Lung microvascular endothelial cell (primary cell): ENCODE measurements at regions not wholly inside any gene's neighbourhood (a gene's known extent, or its start where the extent isn't known, plus 50 kb on each side); places are given as distances from the start of the nearest gene placed in this dataset.
"Not testable (repeated sequence)": the region's sequence is repeated elsewhere in the genome, so short reads cannot be mapped to it uniquely, and the experiment has no call there.

Experiments used
- DNase-seq, 2 donors: peaks; one replicate each; pipeline versions ENCODE4 v3.0.0 to v3.0.0-alpha.2; 2010; ENCODE audit warnings: low read depth in 2 of 2

DNA sequence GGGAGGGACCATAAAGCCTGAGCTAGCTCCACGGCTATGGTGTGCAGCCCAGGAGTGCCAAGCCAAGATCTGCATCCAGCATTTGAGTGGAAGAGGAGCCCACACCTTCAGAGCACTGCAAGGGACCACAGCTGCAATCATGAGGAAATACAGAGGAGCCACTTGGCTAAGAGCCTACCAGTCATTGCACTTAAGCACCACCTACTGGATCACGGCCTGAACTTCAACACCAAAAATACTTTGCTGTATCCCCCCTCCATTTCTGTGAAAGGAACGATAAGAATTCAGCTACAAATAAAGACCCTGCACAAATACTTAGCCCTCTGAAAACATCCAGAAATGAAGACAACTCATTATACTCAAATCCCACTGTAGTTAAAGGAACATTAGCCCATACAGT, 545.3 kb downstream of the TSN start:
- peak in 1 of 2 donors; percentile 10 for DNase-seq

GRCh38 chr2:122307763-122308162, 552.3 kb downstream of the TSN start:
- no peak for DNase-seq

DNA sequence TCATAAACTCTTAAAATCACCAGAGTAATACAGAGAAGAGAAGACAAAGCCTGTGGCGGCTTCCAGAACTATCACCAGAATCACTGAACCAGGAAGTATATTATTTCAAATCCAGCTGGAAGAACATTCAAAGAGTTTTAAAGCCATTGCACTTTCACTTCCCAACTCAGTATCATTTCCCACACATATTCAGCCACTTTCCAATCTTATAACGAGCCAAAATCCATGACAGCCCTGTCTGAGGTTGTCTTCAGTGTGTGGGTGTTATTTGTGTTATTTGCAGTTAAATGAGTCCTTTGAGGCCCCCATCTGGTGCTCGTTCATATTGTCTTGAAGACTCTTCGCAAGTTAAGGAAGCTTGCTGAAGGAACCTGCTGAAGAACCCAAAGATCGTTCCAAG, 559.9 kb downstream of the TSN start:
- peak in 1 of 2 donors; percentile 2 for DNase-seq

DNA sequence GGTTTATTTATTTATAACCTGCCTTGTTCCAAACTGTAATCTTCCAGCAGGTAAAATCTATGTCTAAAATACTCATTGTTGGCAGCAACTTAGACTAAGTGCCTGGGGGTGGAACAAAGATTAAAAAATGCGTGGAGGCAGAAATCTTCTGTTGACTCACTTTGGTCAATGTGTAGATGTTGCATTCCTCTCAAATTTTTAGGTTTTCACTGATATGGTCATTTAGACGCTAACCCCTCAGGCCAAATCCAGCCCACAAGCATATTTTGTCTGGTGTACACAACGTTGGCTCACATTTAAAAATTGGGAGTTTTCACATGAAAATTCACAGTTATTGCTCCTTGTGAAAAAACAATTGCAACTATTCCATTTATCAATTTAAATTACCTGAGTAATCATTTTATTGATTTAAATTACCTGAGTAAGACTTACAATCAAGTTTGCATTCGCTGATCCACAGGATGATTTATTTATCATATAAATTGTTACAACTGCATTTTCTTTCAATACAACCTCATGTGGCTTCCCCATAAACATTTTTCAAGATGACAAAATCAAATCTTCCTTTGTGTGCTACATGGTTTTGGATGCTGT, 564.2 kb downstream of the TSN start:
- DNase-seq: no peak

GRCh38 chr2:122322815-122323214, 567.4 kb downstream of the TSN start:
- no peak for DNase-seq

GRCh38 chr2:122323927-122324326, 568.5 kb downstream of the TSN start:
- DNase-seq: no peak

DNA sequence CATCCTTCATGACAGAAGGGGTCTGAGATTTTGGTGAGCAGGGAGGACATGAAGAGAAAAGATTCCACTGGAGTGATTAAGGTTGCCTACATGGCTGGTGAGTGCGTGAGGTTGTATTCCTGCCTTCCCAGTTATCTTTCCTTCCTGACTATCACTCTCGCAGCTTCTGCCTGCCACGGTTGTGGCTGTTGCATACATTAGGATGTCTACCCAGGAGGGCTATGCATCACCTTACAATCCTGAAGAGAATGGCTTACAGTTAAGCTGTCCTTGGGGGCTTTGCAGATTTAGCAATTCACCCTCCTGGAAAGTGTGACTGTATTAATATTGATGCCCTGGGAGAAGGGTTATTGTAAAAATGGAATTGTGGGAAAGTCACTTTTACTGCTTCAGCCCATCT, 571.0 kb downstream of the TSN start:
- DNase-seq: no peak

GRCh38 chr2:122328816-122329215, 573.4 kb downstream of the TSN start:
- no peak for DNase-seq

- no peak for DNase-seq
These were observed 573.8 kb downstream of the TSN start for GRCh38 chr2:122329278-122329677.

DNA sequence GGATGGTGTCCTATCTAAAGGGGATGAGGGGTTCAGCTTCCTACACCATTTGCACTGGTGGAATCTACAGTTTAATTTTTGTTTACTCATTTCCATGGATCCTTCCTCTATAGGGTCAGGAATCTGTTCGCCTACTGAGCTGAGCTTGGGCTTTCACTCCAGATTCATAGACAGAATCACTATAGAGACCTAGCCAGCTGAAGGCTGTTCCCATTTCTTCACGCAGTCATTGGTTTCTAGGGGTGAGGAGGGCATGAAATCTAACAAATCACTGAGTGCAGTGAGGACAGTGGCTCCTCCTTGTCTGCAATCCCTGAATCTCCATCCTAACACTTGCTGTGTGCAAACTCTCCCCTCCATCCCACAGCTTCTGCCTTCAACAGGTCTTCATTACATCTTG, 578.5 kb downstream of the TSN start:
- DNase-seq: no peak

- no peak for DNase-seq
These were observed 582.5 kb downstream of the TSN start for GRCh38 chr2:122338000-122338399.

- no peak for DNase-seq
These were observed 584.8 kb downstream of the TSN start for GRCh38 chr2:122340246-122340645.

DNA sequence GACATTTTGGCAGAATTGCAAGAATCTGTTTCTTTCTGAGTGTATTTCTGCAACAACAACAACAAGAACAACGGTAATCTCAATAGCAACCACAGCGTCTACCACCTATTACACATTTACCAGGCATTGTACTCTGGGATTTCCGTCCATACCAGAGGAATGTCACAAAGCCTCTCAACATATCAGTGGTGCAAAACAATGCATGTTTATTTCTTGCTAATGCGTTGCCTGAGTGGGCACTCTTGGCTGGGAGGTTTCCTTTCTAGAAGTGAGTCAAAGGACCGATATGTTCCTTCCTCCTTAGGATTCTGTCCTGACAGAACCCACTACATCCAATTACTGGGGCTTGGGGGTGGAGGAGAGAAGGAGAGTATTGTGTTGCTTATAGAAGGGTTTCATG, 585.6 kb downstream of the TSN start:
- DNase-seq: peak; percentile 0 to 6

DNA sequence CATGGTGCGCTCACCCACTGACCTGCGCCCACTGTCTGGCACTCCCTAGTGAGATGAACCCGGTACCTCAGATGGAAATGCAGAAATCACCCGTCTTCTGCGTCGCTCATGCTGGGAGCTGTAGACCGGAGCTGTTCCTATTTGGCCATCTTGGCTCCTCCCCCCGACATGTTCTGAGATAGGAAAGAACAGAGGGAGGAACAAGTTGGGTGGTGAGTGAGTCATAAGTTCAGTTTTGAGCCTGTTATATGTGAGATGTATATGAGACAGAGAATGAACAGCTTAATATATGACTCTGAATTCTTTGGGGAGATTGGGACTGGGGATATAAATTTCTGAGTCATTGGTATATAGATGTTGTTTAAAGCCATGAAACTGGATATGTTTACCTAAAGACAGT, 596.7 kb downstream of the TSN start:
- DNase-seq: not testable (repeated sequence)

DNA sequence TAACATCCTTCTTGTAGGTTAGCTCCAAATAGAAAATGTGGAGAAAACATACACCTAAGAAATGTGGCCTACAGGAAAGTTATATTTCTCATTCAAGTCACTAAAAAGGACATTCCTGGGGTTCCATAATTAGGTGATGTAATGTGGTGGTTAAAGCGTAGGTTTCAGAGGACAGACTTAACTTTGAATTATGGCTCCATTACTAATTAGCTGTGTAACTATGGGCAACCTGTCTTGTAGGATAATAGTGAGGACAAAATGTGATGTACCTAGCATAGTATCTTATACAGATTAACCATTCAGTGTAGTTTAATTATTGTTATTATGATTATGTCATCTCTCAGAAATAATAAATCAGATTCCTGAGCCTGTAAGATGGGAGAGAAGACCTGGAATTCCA, 602.5 kb downstream of the TSN start:
- DNase-seq: no peak

DNA sequence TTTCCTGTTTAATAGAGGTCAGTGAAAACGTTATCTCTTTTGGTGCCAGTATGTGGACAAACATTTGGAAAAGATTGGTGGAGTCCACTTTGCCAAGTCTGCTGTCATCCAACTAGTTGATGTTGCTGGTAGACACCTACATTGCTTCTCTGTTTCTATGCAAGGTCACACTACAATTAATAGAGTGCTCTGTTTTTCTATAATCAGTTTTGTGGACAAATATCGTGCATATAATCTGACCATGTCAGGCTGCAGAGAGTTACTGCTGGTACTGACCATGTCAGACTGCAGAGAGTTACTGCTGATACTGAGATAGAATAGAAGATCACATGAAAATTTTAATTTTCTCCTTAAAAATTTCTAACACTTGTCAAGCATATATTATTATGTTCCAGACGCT, 603.3 kb downstream of the TSN start:
- DNase-seq: no peak

DNA sequence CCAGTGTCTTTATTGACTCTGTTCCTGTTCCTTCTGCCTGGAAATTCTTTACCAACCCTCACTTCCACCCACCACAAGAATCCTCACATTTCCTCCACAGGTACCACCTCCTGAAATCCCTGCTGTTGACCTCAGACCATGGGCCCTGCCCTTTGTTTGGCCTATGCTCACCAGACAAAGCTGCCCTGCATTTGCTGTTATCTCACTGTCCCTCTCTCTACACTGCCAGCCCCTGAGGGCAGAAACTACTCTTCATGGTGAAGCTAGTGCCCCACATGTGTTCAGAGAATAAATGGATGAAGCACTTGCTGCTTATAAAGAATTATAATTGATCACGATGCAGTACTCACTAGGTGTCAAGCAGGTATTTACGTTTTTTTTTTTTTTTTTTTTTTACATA, 608.4 kb downstream of the TSN start:
- DNase-seq: no peak

DNA sequence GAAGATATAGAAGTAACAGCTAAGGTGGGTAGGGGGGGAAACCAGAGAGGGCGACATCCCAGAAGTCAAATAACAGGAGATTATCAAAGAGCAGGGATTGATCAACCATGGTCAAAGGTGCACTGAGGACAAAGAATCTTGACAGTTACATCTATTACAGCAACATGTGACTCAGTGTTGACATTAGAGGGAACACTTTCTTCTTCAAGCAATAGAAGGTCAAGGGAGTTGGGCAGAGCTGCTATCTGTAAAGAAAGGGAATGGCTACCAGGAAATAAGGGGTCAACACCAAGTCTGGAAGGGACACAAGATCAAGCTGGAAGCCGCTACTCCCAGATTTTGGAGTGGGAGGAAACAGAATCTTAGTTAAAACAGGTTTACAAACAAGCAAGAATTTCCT, 611.0 kb downstream of the TSN start:
- DNase-seq: no peak

- no peak for DNase-seq
These were observed 611.7 kb downstream of the TSN start for GRCh38 chr2:122366969-122367645.

DNA sequence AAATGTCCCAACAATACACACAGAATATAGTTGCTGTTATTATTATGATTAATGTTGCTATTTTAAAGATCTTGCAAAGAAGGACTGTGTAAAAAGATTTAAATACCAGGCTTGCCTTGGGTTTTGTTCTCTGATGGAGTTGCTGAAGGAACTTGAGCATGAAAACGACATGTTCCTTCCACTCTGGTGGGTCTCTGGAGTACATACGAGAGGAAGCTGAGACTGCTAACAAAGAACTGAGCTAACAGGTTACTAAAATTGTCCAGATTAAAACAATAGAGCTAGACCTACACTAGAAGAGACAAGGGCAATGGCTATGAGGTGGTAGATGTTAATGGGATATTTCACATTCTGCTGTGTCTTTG, 612.2 kb downstream of the TSN start:
- no peak for DNase-seq

- peak in 1 of 2 donors; percentile 1 for DNase-seq
These were observed 613.3 kb downstream of the TSN start for GRCh38 chr2:122368576-122369243.

DNA sequence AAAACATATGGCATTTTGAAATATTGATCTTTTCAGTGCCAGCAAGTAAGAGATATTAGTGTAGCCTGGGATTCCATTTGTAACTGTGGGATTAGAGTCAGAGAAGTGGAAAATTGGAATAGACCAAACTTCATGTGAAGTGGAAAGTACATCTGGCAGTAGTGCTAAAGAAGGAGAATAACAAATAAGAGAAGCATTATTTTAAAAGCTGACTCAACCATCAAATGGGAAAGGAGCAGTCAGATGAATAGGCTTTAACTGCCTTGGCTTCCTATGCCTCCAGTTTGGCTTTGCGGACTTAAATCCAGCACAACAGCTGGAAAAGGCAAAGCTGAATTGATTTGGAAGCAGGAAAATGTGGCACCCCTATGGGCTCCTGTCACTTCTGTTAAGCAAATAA, 623.1 kb downstream of the TSN start:
- no peak for DNase-seq

DNA sequence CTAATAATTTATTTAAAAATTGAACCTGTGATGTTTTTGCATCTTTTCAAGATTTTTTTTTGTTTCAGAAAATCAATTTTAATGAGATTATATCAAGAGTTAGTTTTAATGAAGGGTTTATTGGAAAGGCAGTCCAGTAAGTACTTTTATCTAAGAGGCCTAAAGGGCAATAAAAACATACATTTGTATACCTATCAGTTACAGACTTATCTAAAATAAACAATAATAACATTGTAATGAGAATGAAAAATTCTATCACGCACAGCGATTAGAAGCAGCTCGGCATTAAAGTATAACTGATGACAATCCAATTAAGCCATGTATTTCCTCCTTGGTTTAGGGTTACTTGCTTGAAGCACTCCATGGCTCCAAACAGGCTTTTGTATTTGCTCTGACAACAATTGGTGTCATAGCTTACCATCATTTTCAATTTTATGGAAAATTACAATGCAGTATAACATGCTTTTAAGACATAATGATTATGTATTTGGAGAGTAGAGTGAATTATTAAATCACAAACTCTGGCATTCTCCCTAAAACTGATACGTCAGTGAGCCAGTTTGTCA, 629.4 kb downstream of the TSN start:
- DNase-seq: no peak
